H1 (cell line): ENCODE measurements at regions not wholly inside any gene's neighbourhood (a gene's known extent, or its start where the extent isn't known, plus 50 kb on each side); places are given as distances from the start of the nearest gene placed in this dataset.

ENCODE experiments used
- CTCF ChIA-PET: fragments of 300-600 bp; sonication (Branson Sonifier 250); formaldehyde crosslinking; loops from one replicate; lab custom pipeline; 2021; ENCODE audit not compliant: partially characterized antibody; lab: Charles Lee
- POLR2A ChIA-PET: fragments of 300-600 bp; sonication (Branson Sonifier 250); formaldehyde crosslinking; loops from one replicate; lab custom pipeline; 2021; ENCODE audit warnings: inconsistent platforms; ENCODE audit not compliant: partially characterized antibody; lab: Charles Lee
- DNase-seq, 2 experiments: peaks; one replicate each; pipeline versions ENCODE4 v3.0.0 to v3.0.0-alpha.2; 2010 to 2022; ENCODE audit warnings: low spot score in 2 of 2, low read depth in 1 of 2, mixed read lengths in 1 of 2
- FAIRE-seq: peaks from 2 replicates; lab custom pipeline; 2011; peaks lifted over from hg19 to GRCh38; lab: Jason Lieb, UNC
- H2AFZ ChIP-seq: 2 replicates; pipeline ENCODE4 v1.8.1; 2012; ENCODE audit warnings: low read length, inconsistent platforms
- H2AK5ac ChIP-seq: 2 replicates; pipeline ENCODE4 v1.6.1; 2013; ENCODE audit warnings: low read depth, low read length
- H2BK120ac ChIP-seq: replicated peaks from 2 replicates; pipeline ENCODE3; 2013; ENCODE audit warnings: low read depth, low read length, inconsistent platforms
- H2BK12ac ChIP-seq: 2 replicates; pipeline ENCODE4 v1.6.1; 2013; ENCODE audit warnings: low read depth, low read length
- H2BK15ac ChIP-seq: 2 replicates; pipeline ENCODE4 v1.6.1; 2013; ENCODE audit warnings: low read length
- H2BK20ac ChIP-seq: 2 replicates; pipeline ENCODE4 v1.6.1; 2013; ENCODE audit warnings: low read length
- H2BK5ac ChIP-seq: 2 replicates; pipeline ENCODE4 v1.6.1; 2013; ENCODE audit warnings: low read depth, low read length
- H3K14ac ChIP-seq: 2 replicates; pipeline ENCODE4 v1.6.1; 2013; ENCODE audit warnings: inconsistent platforms; ENCODE audit not compliant: insufficient read length
- H3K18ac ChIP-seq: 2 replicates; pipeline ENCODE4 v1.6.1; 2013; ENCODE audit warnings: low read length; ENCODE audit errors: extremely low read depth
- H3K23ac ChIP-seq: 2 replicates; pipeline ENCODE4 v1.6.1; 2013; ENCODE audit warnings: inconsistent platforms; ENCODE audit not compliant: insufficient read length
- H3K23me2 ChIP-seq: 2 replicates; pipeline ENCODE4 v1.6.1; 2013; ENCODE audit warnings: low read depth, low read length
- H3K27ac ChIP-seq: 2 replicates; pipeline ENCODE4 v1.6.1; 2011; ENCODE audit warnings: low read depth, low read length, inconsistent platforms
- H3K27me3 ChIP-seq, 4 experiments: replicated peaks in 1 of 4; 1 replicate in 1 of 4; 2 replicates in 3 of 4; pipeline versions ENCODE4 v1.6.1 to v1.8.1; 2011 to 2013; ENCODE audit warnings: low read length in 3 of 4, mild to moderate bottlenecking in 3 of 4, inconsistent platforms in 2 of 4, mixed read lengths in 2 of 4, moderate library complexity in 1 of 4; ENCODE audit not compliant: control insufficient read depth in 3 of 4, insufficient read depth in 3 of 4; ENCODE audit errors: extremely low read depth in 1 of 4
- H3K36me3 ChIP-seq, 4 experiments: 2 replicates each; pipeline versions ENCODE4 v1.6.1 to v1.8.1; 2011 to 2013; ENCODE audit warnings: mild to moderate bottlenecking in 4 of 4, low read length in 3 of 4, moderate library complexity in 2 of 4, control low read depth in 1 of 4, inconsistent platforms in 1 of 4; ENCODE audit not compliant: insufficient read depth in 4 of 4, control insufficient read depth in 2 of 4
- H3K4ac ChIP-seq: replicated peaks from 2 replicates; pipeline ENCODE3; 2013; ENCODE audit warnings: low read length, low read depth, mixed read lengths, inconsistent platforms; ENCODE audit not compliant: insufficient read length
- H3K4me1 ChIP-seq, 4 experiments: replicated peaks in 1 of 4; 1 replicate in 1 of 4; 2 replicates in 3 of 4; pipeline versions ENCODE4 v1.6.1 to v1.8.1; 2011 to 2013; ENCODE audit warnings: low read length in 3 of 4, inconsistent platforms in 2 of 4, mixed read lengths in 1 of 4; ENCODE audit not compliant: insufficient read depth in 4 of 4, control insufficient read depth in 3 of 4
- H3K4me2 ChIP-seq, 2 experiments: 2 replicates each; pipeline versions ENCODE4 v1.6.1 to v1.8.1; 2011 to 2013; ENCODE audit warnings: low read depth in 2 of 2, low read length in 2 of 2, control low read depth in 1 of 2, inconsistent platforms in 1 of 2, mild to moderate bottlenecking in 1 of 2; ENCODE audit not compliant: insufficient read depth in 1 of 2
- H3K4me3 ChIP-seq, 4 experiments: fragments of 200-600, 300-600 bp in 1 of 4; sonication (generic), shearing (Covaris generic), sonication (Bioruptor Twin) in 1 of 4; 2 replicates each; pipeline versions ENCODE4 v1.5.1 to v1.8.1; 2011 to 2016; ENCODE audit warnings: low read length in 4 of 4, low read depth in 3 of 4, control low read depth in 2 of 4, inconsistent platforms in 2 of 4, mild to moderate bottlenecking in 2 of 4, mixed read lengths in 1 of 4, moderate library complexity in 1 of 4; ENCODE audit not compliant: insufficient read depth in 2 of 4; ENCODE audit errors: extremely low read depth in 1 of 4
- H3K56ac ChIP-seq: replicated peaks from 2 replicates; pipeline ENCODE3; 2013; ENCODE audit warnings: low read depth, mild to moderate bottlenecking, mixed read lengths, low read length, inconsistent platforms; ENCODE audit not compliant: insufficient read length
- H3K79me1 ChIP-seq: 2 replicates; pipeline ENCODE4 v1.6.1; 2013; ENCODE audit warnings: low read depth, low read length, control low read depth
- H3K79me2 ChIP-seq, 2 experiments: 2 replicates each; pipeline versions ENCODE4 v1.6.1 to v1.8.1; 2012 to 2013; ENCODE audit warnings: low read length in 2 of 2, mild to moderate bottlenecking in 2 of 2, inconsistent platforms in 1 of 2; ENCODE audit not compliant: insufficient read depth in 2 of 2, control insufficient read depth in 1 of 2
- H3K9ac ChIP-seq, 4 experiments: replicated peaks in 1 of 4; 1 replicate in 1 of 4; 2 replicates in 3 of 4; pipeline versions ENCODE4 v1.6.1 to v1.8.1; 2011 to 2013; ENCODE audit warnings: low read depth in 3 of 4, low read length in 3 of 4, control low read depth in 2 of 4, mild to moderate bottlenecking in 2 of 4, moderate library complexity in 2 of 4, inconsistent platforms in 1 of 4; ENCODE audit errors: extremely low read depth in 1 of 4
- H3K9me3 ChIP-seq, 2 experiments: 2 replicates each; pipeline versions ENCODE4 v1.6.1 to v1.8.1; 2012 to 2013; ENCODE audit warnings: mild to moderate bottlenecking in 2 of 2, moderate library complexity in 2 of 2, control low read depth in 1 of 2, inconsistent platforms in 1 of 2, low read depth in 1 of 2, low read length in 1 of 2, mixed read lengths in 1 of 2; ENCODE audit not compliant: insufficient read depth in 2 of 2
- H4K20me1 ChIP-seq, 2 experiments: replicated peaks in 1 of 2; 2 replicates each; pipeline versions ENCODE3 to v1.8.1; 2011 to 2013; ENCODE audit warnings: inconsistent platforms in 2 of 2, low read length in 2 of 2, mild to moderate bottlenecking in 1 of 2; ENCODE audit not compliant: insufficient read depth in 2 of 2, control insufficient read depth in 1 of 2
- H4K5ac ChIP-seq: 2 replicates; pipeline ENCODE4 v1.6.1; 2013; ENCODE audit warnings: low read length, low read depth, mixed read lengths, inconsistent platforms; ENCODE audit not compliant: insufficient read length
- H4K8ac ChIP-seq: 2 replicates; pipeline ENCODE4 v1.8.0; 2013; ENCODE audit warnings: mild to moderate bottlenecking, moderate library complexity, low read length, inconsistent platforms; ENCODE audit not compliant: insufficient read depth; ENCODE audit errors: extremely low read depth
- H4K91ac ChIP-seq: replicated peaks from 2 replicates; pipeline ENCODE3; 2013; ENCODE audit warnings: low read length, mixed read lengths, inconsistent platforms; ENCODE audit not compliant: insufficient read length
- SIRT6 ChIP-seq: IDR thresholded peaks from one replicate; pipeline ENCODE4 v1.7.1; 2012; ENCODE audit warnings: low read length, inconsistent platforms
- WGBS, 2 experiments: shearing (Covaris generic) in 1 of 2; methylation state at CpG; one replicate each; pipeline versions ENCODE4 v1.1.6 to v1.1.7; 2013 to 2015; ENCODE audit warnings: low lambda C conversion rate in 2 of 2, mixed read lengths in 2 of 2, inconsistent platforms in 1 of 2, low coverage in 1 of 2, missing lambda C conversion rate in 1 of 2; ENCODE audit not compliant: insufficient replicate concordance in 2 of 2, insufficient coverage in 1 of 2, insufficient read length in 1 of 2; ENCODE audit errors: extremely low coverage in 1 of 2, missing lambda C conversion rate in 1 of 2; 5-methylcytosine and 5-hydroxymethylcytosine counted together

DNA sequence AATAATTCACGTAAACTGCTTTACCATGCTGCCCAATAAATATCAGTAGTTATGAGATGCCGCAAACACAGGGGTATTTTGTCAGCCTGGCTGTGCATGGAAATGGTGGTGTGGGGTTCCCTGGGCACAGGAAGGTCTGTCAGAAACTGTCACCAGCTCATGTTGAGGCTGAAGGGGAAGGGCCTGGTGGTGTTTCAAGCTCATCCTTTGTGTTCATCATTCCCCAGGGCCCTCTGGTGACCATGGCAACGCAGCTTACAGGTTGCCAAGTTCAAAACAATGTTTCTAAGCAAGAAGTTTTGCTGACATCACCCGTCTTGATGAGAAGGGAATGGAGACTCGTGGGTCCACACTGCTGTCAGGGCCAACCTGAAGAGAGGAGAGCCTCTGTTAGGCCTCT, 348.9 kb upstream of the C16orf82 start:
- no peak overlapping the region; a peak in 1 of 7 replicates for H3K9ac ChIP-seq
- H4K20me1 ChIP-seq = no peaks in the 10 kb centered on the region
- no peaks in the 10 kb centered on the region for H3K27me3 ChIP-seq
- H2AK5ac ChIP-seq = no peak overlapping the region
- no peak overlapping the region for H4K91ac ChIP-seq
- whole genome bisulfite sequencing, 2 experiments = 83% methylated on average over 5 of the region's 5 CpGs; no CpG with 5 or more reads in 1 of the 2 experiments
- no peak overlapping the region for H2BK120ac ChIP-seq
- no peak for TF ChIP-seq SIRT6
- no peak overlapping the region for H2BK15ac ChIP-seq
- no peak overlapping the region for H2BK5ac ChIP-seq
- ChIA-PET CTCF (interaction anchor here (0.6 to 1.4 kb wide), 5 partner anchors 9 to 72 kb away, joined by 3 to 4 read pairs (median 3); no protein-coding TSS in a partner anchor), POLR2A (no interaction called here)
- H3K4me3 ChIP-seq = no peak overlapping the region
- H3K9me3 ChIP-seq = no peaks in the 10 kb centered on the region
- DNase-seq (no peak), FAIRE-seq (no peak)
- H2AFZ ChIP-seq = no peak overlapping the region
- H2BK12ac ChIP-seq = no peak overlapping the region
- H3K56ac ChIP-seq = no peak overlapping the region
- no peak overlapping the region for H3K4ac ChIP-seq
- H3K23me2 ChIP-seq = no peaks in the 10 kb centered on the region
- H4K5ac ChIP-seq = no peak overlapping the region
- no peaks in the 10 kb centered on the region for H3K36me3 ChIP-seq
- H2BK20ac ChIP-seq = no peak overlapping the region
- H3K27ac ChIP-seq = no peak overlapping the region
- H3K4me1 ChIP-seq = no peaks in the 10 kb centered on the region; a peak in 1 of 7 replicates
- no peak overlapping the region for H3K23ac ChIP-seq
- H4K8ac ChIP-seq = no peak overlapping the region
- no peak overlapping the region for H3K4me2 ChIP-seq
- H3K79me2 ChIP-seq = no peaks in the 10 kb centered on the region
- no peak overlapping the region for H3K18ac ChIP-seq
- no peak overlapping the region for H3K14ac ChIP-seq
- no peaks in the 10 kb centered on the region for H3K79me1 ChIP-seq
